Upper lobe of right lung (tissue), 1 donor: ENCODE measurements at regions not wholly inside any gene's neighbourhood (a gene's known extent, or its start where the extent isn't known, plus 50 kb on each side); places are given as distances from the start of the nearest gene placed in this dataset.
A peak's percentile ranks its signal among the peaks of the same experiment; 100 is the strongest.

Experiments used
- ATAC-seq: fragments of 200-7000 bp; cut with Tn5 transposase; one replicate; pipeline ENCODE4 v1.9.1; 2020; ENCODE audit warnings: mild to moderate bottlenecking, moderate library complexity
- DNase-seq: peaks from one replicate; pipeline ENCODE4 v3.0.0-alpha.2; 2020
- H3K27ac ChIP-seq: fragments of 200-600 bp; one replicate; pipeline ENCODE4 v1.8.0; 2022
- H3K27me3 ChIP-seq: fragments of 200-600 bp; one replicate; pipeline ENCODE4 v1.8.0; 2022; ENCODE audit warnings: mild to moderate bottlenecking
- H3K36me3 ChIP-seq: fragments of 200-600 bp; one replicate; pipeline ENCODE4 v1.8.0; 2022
- H3K4me1 ChIP-seq: fragments of 200-600 bp; one replicate; pipeline ENCODE4 v1.8.0; 2022
- H3K4me3 ChIP-seq: fragments of 200-600 bp; one replicate; pipeline ENCODE4 v1.8.0; 2022; ENCODE audit warnings: mild to moderate bottlenecking
- H3K9me3 ChIP-seq: fragments of 200-600 bp; one replicate; pipeline ENCODE4 v1.8.0; 2022
- CTCF ChIP-seq: fragments of 200-600 bp; IDR thresholded peaks from one replicate; pipeline ENCODE4 v1.8.0; 2022; ENCODE audit warnings: antibody characterized with exemption
- intact Hi-C: fragments of 100-400 bp; cut with DNase I; formaldehyde crosslinking; loops from one replicate; pipeline ENCODE4 v1.11.0; 2022
- donor health status: DM: no; HTN: yes; CAD: no; lungs with severe emphysema.

DNA sequence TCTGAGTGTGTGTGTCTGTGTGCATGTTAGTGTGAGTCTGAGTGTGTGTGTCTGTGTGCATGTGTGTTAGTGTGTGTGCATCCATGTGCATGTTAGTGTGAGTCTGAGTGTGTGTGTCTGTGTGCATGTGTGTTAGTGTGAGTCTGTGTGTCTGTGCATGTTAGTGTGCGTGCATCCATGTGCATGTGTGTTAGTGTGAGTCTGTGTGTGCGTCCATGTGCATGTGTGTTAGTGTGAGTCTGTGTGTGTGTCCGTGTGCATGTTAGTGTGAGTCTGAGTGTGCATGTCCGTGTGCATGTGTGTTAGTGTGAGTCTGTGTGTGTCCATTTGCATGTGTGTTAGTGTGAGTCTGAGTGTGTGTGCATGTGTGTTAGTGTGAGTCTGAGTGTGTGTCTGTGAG is 76.6 kb upstream of the ACTRT2 start:
- Histone ChIP-seq H3K27me3 (peaks cover 36% of the 10 kb centered on the region), H3K4me3 (no peak overlapping the region), H3K27ac (no peak overlapping the region), H3K36me3 (no peaks in the 10 kb centered on the region), H3K4me1 (no peaks in the 10 kb centered on the region), H3K9me3 (no peaks in the 10 kb centered on the region)
- no peak for DNase-seq
- no peak for TF ChIP-seq CTCF
- intact Hi-C loops = no loop called here
- no peak for ATAC-seq

- no peaks in the 10 kb centered on the region for H3K9me3 ChIP-seq
- H3K27ac ChIP-seq = no peak overlapping the region
- no peak for TF ChIP-seq CTCF
- intact Hi-C loops = no loop called here
- H3K36me3 ChIP-seq = no peaks in the 10 kb centered on the region
- DNase-seq (peak; percentile 46), ATAC-seq (no peak)
- H3K4me1 ChIP-seq = no peaks in the 10 kb centered on the region
- H3K27me3 ChIP-seq = peaks cover 36% of the 10 kb centered on the region
- no peak overlapping the region for H3K4me3 ChIP-seq
Measured at GRCh38 chr1:2945821-2946231, 75.4 kb upstream of the ACTRT2 start.

- ATAC-seq (no peak), DNase-seq (no peak)
- Histone ChIP-seq H3K4me1 (no peaks in the 10 kb centered on the region), H3K27me3 (peaks cover 36% of the 10 kb centered on the region), H3K9me3 (no peaks in the 10 kb centered on the region), H3K27ac (no peak overlapping the region), H3K36me3 (no peaks in the 10 kb centered on the region), H3K4me3 (no peak overlapping the region)
- no peak for TF ChIP-seq CTCF
- intact Hi-C loops = no loop called here
Measured at GRCh38 chr1:2946291-2946690, 75.0 kb upstream of the ACTRT2 start.

GRCh38 chr1:2946999-2947690 is 74.1 kb upstream of the ACTRT2 start:
- H3K27me3 ChIP-seq = peaks cover 36% of the 10 kb centered on the region
- H3K4me3 ChIP-seq = no peak overlapping the region
- no peaks in the 10 kb centered on the region for H3K4me1 ChIP-seq
- intact Hi-C loops = no loop called here
- no peaks in the 10 kb centered on the region for H3K36me3 ChIP-seq
- DNase-seq (peak; percentile 50), ATAC-seq (no peak)
- H3K27ac ChIP-seq = no peak overlapping the region
- no peak for TF ChIP-seq CTCF
- no peaks in the 10 kb centered on the region for H3K9me3 ChIP-seq

DNA sequence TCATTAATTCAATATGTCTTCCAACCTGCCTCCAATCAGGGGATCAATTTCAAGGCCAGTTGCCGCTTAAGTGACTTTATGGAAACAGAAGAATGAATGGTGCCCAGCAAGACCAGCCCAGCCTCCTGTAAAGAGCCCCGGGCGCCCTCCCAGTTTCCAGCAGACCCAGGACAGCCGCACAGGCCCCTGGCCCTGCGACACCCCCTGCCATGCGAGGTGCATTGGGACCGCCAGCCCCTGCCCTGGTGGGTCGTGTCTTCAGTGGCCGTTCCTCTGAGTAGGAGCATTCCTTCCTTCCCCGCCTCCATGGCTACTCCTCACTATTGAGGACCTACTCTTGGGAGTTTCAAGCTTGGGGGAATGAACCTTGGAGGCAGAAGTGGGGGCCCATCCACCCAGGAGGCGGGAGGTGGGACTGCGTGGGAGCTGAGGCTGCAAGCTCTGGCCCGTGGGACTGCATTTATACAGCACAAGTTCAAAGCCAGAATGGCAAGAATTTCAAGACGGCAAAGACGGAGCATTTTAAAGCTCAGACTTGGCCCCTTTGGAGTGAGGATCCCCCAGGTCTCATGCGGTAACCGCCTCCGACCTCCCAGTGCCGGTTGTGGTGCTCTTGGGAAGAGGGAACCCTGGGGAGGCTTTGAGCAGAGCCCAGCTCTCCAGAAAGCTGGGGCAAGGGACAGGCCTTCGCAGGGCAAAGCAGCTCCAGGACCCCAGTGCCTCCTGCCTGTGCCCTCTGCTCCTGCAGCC is 73.1 kb upstream of the ACTRT2 start:
- H3K27me3 ChIP-seq = peaks cover 36% of the 10 kb centered on the region
- no peak for TF ChIP-seq CTCF
- no peaks in the 10 kb centered on the region for H3K4me1 ChIP-seq
- ATAC-seq (no peak), DNase-seq (peak; percentile 40)
- H3K36me3 ChIP-seq = no peaks in the 10 kb centered on the region
- no peak overlapping the region for H3K27ac ChIP-seq
- no peak overlapping the region for H3K4me3 ChIP-seq
- no peaks in the 10 kb centered on the region for H3K9me3 ChIP-seq
- intact Hi-C loops = no loop called here
